NCI-H2029 (cell line): ENCODE measurements at regions not wholly inside any gene's neighbourhood (a gene's known extent, or its start where the extent isn't known, plus 50 kb on each side); places are given as distances from the start of the nearest gene placed in this dataset.

ENCODE experiments used
- DNase-seq: peaks from one replicate; lab custom pipeline; 2025; lab: John Stamatoyannopoulos, UW

DNA sequence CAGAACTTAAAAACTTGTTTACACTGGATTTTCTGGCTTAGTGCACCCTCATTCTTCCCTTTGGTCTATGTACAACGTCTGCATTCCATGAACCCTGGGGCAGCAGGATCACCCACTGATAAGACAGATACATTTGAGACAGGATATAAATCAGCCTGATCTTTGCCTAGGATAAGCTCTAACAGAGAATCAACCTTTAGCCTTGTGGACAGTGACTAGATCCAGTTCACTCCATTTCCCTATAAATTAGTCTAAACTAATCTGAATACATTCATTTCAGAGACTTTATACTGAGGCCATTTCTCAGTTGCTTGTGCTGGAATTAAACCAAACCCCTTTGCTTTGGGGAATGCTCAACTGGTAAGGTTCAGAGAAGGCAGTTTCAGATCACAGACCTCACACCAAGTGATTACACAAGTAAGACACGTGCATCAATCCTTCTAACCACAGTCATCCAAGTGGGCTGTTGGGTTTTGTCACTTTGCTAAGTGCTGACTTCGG, 639.8 kb upstream of the FZD8 start:
- no peak for DNase-seq

DNA sequence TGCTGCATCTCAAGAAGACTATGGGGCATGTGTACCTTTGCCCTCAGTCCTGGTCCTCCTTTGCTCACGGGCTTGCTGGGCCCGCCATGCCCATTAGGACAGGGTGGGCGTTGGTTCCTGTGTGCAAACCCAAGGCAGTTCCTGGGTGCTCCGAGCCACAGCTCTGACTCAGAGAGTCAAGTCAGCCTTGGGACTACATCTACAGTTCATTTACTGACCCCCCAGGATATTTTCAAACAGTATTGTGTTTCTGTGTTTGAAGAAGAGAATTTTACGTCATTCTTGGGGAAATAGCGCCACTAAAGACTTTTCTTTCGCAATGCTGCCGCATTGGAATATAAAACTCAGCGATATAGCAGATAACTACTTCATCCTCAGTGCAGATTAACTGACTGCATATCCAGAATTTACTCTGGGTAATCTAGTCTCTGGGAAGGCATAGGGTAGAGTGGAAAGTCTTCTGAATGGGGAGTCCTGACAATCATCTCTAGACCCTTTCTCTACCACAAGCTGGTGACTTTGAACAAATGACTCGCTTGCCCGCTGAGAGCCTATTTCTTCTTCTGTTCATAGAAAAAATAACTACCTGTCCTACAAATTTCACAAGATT, 638.9 kb upstream of the FZD8 start:
- no peak for DNase-seq

DNA sequence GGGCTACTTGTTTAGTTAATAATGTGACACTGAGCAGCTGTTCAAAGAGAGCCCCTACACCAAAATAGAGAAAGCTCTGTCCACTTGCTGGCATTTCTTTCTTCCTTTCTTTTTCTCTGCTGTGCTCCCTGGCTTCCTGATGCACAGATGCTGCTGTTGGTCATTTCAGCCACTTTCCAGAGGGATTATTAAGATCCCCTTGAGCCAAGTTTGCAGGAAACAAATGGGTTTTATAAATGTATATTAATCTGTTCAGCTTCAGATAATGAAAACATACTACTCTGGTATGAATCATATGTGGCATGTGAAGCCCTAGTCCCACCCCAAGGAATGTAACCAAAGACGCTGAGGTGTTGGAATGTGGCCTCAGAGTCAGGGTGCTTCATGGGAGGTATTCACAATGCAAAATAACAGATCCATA, 638.2 kb upstream of the FZD8 start:
- DNase-seq, result no peak

DNA sequence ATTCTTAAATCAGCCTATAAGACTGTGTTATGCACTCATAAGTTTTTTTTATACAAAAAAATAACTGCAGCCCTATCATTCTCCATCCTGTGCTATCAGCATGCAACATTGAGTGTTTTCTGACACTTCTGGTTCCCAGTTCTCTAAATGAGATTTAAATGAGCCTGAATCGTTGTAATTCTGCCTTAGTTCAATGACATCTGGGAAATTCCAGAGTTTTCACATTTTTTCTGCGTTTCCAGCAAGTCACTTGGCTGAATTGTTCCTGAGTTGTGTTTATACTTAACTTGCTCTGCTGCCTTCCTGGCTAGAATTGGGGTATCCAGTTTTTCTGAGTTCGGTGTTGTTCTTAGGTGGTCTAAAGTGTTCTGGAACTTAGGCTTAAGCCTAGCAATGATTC, 636.1 kb upstream of the FZD8 start:
- no peak for DNase-seq

DNA sequence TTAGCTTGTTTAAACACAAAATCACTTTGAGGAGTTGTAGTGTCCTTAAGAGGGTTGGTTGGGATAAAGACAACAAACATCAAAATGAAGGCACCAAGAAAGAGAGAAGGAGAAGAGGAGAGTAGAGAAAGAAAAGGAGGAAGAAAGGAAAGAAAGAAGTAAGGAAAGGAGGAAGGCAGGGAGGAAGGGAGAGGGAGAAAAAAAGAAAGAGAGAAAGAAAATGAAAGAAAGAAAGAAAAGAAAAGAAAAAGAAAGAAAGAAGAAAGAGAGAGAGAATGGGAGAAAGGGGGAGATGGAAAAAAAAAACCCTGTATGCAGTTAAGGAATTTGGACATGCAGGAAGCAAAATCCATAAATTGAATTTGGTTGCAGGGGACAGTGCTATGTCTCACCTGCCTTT, 635.4 kb upstream of the FZD8 start:
- no peak for DNase-seq

DNA sequence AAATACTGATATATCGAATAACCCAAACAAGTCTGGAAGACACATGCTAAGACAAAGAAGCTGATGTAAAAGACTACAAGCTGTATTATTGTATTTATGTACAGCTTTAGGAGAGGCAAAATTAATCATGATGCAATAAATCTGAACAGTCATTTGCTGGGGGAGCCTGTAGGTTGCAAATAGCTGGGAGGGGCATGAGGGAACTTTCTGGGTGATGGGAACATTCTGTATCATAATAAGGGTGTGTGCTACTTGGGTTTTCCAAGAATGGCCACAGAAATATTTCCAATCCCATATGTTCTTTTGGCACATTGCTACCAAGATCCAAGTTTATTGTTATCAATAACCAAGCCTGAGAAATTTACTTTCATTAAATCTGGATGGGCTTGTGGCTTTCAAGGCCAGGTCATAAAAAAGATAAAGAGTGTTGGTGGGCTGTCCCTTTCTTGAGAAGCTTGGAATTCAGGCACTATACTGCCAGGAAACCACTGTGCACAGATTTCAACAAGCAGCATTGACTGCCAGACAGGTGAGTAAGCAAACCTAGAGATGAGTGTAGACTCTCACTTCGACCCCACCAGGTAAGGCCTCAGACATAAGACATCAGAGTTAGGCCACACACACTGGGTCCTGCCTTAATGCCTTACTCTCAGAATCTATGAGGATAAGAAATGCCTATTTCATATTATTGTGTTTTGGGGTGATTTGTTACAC, 629.7 kb upstream of the FZD8 start:
- DNase-seq, result no peak

DNA sequence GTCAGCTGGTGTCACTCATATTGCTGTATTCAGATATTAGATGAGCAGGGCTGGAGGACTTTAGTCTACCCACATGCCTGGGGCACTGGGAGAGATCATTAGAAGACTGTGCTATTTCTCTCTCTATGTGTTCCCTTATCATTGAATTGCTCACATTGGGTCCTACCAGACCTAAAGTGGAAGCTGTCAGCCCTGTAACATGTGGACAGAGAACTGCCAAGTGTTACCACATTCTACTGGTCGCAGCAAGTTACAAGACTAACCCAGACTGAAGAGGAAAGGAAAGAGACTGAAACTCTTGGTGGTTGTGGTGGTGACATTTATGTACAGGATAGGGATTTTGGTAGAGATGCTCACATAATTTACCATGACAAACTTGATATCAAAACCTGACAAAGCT, 627.1 kb upstream of the FZD8 start:
- no peak for DNase-seq

DNA sequence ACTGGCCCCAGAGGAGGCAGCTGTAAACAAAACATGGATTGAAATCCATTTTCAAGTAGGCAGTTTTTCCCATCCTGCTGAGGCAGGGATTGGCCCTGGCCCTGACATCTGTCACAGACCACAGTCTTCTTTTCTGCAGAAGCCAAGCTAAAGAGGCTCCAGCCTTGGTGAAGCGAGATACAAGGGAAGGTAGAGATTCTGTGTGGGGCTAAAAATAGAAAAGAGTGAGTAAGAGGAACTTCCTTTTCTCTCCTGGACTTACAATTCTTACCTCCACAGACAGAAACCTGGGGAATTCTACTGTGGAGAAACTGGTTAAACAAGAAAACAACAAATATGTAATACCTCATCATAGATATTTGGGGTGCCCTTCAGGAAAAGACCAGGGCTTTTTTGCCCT, 624.8 kb upstream of the FZD8 start:
- DNase-seq, result no peak

DNA sequence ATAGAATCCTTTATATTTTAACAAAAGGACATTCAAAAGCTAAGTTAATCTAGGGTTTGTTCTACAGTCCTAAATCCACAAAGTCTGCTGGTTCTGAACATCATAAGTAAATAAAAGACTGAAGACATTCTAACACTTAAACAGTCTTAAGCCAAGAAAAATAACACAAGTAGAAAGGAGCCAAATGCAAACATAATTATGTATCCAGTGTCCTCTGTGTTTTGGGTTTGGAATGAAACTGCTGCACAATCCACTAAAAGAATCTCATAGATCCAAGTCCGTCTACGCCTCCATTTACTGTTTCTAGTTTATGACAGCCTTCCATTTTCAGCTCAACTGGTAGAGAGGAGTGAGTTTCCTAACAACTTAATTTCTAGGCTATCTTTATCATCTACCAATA, 623.6 kb upstream of the FZD8 start:
- no peak for DNase-seq

DNA sequence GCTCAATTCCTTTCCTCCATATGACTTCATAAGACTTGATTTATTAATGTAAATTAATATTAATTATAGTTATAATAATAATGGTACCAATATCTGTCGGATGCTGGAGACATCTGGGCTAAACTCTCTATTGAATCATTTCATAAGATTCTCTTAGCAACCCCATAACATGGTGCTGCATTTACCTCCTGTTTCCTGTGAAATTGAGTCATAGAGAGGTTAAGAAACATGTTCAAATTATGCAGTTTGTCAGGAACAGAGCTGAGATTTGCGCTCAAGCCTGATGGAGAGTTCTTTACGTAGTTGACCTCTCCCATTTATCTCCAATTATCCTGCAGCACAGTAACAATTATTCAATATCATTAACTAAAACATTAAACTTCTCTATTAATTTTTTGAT, 621.8 kb upstream of the FZD8 start:
- DNase-seq, result no peak

DNA sequence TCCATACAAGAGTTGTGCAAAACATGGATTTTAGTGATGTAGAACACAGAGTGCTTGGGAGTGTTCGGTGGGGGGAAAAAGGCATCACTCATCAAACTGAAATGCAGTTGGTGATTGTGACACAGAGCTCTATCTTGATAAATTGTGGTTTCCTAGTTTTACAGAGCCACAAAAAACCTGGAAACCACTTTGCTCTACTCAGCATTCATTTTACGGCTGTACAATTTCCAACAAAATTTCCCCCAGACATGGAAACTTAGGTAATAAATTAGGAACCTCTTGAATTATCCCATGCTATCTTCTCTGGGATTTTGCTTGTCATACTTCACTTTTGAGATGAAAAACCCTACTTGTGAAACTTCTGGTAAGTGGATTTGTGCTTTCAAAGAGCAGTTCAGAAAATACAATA, 614.9 kb upstream of the FZD8 start:
- no peak for DNase-seq

DNA sequence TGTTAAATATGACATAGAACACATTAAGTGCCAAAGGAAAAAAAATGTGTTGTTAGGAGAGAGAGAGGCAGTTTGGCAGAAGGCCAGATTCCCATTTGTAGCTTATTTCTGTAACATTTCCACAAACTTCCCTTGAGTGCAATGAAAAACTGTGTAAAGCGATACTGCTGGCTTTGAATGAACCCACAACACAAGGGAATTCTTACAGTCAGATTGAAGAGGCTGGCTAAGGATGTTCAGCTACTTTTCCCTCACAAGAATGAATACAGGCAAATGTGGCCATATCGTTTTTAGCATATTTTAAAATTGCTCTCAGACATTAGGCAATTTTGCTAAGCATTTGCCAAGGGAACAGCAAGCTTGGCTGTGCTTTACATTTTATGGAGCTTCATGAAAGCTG, 614.1 kb upstream of the FZD8 start:
- no peak for DNase-seq

DNA sequence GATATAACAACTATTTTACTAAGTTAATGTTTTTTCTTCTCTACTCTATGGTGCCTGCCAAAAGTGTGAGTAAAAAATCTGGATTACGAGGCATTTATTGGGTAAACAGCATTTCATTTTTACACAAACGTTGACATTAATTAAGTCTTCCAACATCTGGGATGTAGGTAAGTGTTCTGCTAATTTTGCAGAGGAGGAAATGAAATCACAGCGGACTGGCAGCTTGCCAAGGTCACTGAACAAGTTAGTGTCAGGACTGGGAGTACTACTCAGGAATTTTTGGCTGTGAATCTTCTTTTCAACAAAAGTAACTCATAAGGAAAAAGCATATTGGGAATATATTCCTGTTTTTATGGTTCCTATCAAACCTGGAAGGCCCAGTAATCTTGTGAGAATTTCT, 612.1 kb upstream of the FZD8 start:
- no peak for DNase-seq

DNA sequence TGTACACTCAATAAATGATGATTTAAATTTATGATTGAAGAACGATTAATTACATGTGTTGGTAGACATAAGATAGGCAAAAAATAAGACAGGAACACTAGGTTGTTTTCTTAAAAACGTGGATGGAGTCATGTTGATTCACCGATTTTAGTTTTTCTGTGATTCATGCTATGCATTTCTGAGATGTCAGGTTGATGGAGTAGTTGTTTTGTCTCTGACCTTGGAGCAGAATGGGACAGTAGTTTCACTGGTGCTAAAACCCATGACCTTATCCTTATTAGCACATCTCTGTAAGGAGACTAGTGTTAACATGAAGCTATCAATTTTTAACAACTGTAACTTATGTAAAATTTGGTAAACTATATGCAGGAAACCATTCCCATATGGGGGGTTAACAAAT, 611.6 kb upstream of the FZD8 start:
- no peak for DNase-seq

DNA sequence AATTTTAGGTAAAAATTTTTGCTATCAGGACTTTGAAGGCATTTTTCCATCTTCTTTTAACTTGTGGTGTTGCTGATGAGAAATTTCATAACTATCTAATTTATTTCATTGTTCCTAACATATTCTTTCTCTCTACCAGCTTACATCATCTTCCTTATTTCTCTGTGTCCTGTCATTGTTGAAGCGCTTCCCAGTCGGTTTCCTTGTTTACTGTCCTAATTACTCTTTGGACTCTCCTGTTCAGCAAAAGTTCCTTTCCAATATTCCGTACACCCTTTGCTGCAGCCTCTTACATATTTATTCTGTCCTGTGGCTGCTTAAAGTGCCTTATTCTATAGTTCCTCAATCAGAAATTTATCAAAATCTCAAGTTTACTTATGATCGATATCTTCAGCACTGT, 609.0 kb upstream of the FZD8 start:
- DNase-seq, result no peak

DNA sequence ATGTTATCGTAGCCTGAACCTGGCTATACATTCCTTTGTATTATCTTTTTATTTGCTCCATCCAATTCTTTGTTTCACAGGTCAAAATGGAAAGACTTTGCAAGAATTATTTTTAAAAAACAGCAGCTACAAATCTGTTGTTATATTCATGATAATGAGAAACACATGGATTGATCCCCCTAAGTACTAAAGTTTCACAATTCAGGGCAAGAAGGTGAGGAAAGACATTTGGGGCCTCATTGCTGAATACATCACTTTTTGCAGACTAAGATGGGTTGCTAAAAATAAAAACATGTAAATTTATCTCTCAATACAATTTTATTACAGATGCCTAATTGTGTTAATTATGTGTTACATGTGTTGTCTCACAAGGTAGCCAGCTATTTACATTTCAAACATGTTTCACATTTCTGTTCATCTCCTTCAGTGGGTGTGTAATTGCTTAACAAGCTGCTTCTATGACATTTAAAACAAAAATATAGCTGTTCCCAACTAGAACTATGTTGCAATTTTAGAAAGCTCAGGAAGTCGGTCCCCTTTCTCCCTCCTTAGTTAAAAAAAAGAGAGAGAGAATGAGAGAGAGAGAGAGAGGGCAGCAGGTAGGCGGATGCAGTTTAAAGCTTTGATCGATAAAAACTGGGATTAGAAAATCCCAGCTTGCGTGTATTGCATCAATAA, 606.3 kb upstream of the FZD8 start:
- DNase-seq, result no peak

DNA sequence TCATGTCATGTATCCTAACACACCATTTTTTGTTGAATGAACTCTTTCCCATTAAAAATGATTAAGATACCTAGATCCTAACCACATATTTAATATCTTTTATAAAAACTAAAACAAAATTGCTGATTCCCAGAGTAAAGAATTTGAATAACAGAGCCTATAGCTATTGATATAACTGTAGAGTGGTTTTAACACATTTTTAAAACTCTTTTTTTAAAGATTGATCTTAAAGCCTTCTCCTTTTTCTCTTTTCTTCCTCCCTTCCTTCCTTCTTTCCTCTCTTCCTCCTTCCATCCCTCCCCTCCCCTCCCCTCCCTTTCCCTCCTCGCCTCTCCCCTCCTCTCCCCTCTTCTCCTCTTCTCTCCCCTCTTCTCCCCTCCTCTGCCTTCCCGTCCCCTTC, 605.4 kb upstream of the FZD8 start:
- no peak for DNase-seq

DNA sequence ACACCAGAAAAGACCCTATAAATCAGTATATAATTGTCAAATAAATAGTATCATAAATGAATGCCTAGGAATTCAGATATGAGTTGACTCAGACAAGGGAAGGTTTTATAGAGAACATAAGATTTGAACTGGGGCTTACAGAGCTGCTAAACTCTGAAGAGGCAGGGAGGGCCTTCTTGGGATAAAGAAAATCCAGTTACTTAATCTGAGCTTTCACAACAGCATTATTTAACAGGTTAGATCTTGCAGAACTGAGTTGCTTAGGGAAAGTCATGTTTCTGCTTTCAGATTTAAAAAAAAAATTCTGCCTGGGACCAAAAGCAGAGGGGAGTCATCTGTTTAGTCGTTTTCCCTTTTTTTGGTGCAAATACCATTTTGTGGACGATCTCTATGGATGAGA, 594.8 kb upstream of the FZD8 start:
- no peak for DNase-seq

DNA sequence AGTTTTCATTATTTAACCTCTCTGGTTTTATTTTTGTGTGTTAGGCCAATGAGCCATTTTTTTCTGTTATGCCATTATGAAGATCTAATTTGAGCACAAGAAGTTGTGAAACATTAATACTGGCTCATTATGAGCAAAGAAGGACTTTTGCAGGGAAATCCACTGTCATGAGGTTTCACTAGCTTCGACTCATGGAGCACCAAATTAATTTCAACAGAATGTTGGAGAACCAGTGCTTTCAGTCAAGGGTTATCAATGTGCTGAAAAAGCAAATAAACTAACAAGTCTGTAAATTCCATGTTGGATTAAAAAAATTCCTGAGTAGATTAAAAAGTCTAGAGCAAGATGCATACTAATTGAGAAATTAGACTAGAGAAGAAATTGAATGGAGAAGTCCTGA, 594.2 kb upstream of the FZD8 start:
- DNase-seq, result no peak

DNA sequence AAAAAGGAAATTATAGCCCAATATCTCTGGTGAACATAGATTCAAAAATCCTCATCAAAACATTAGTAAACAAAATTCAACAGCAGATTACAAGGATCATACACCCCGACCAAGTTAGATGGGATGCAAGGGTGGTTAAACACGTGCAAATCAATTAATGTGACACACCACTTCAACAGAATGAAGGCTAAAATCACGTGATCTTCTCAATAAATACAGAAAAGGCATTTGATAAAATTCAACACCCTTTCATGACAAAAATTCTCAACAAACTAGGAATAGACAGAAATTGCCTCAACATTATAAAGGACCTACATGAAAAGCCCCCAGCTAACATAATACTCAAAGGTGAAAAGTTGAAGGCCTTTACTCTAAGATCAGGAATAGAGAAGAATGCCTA, 590.8 kb upstream of the FZD8 start:
- no peak for DNase-seq

DNA sequence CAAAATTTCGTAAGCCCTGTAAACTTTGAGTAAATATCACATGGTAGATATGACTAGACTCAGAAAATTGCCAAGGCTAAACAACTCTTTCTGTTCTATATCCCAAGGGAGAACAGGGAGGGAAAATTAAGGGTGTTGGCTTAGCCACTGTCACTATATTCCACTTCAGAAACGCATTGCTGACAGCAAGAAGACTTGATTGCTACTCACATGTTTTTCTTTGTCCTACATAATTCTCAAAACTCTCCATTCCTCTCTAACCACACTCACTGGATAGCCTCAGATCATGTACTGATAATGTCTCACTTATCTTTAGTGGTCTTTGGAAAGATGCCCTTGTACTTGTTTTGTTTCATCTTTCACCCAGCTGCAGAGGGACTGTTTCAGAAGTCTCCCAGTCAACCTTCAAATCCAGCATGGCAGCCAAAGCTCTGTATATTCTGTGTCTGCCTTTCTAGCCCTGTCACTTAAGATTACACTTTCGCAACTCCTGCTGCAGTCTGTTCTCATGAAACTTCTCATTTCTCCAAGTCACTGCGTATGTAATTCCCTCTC, 582.4 kb upstream of the FZD8 start:
- DNase-seq, result no peak

DNA sequence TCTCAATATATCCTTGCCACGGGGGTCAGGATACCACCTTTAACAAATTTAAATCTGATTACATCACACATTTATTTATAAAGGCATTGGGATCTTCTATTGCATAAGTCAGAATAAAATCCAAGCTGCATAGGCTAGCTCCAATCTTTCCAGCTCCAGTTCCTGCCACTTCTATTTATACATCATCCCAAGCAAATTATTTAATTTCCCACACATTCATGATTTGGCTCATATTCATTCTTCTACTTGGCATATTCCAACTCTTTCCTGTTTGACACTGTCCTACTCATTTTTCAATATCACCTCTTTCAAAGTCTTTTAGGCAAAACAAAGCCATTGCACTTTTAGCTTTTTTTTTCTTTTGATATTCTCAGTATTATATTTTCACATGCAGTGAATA, 579.0 kb upstream of the FZD8 start:
- DNase-seq, result no peak

DNA sequence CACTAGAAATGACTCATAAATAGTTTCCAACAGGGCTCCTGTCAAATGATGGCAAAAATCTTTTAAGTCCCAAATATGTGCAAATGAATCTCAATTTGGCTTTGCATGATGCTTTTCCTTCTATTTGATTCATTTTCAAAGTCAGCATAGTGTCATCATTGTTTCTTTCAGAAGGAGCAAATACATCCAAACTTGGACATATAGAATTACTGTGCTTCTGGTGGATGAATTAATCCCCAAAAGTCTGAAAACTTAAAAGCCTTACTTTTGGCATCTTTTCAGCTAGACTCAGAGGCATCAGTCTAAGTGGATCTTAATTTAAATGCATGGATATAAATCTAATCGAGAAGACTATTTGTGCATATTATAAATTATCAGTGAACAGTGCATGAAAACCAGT, 578.1 kb upstream of the FZD8 start:
- DNase-seq, result no peak
